Prostate gland (tissue), 2 donors: ENCODE measurements at regions not wholly inside any gene's neighbourhood (a gene's known extent, or its start where the extent isn't known, plus 50 kb on each side); places are given as distances from the start of the nearest gene placed in this dataset.
A peak's percentile ranks its signal among the peaks of the same experiment; 100 is the strongest.
"Not testable (repeated sequence)": the region's sequence is repeated elsewhere in the genome, so short reads cannot be mapped to it uniquely, and the experiment has no call there.

Experiments
- DNase-seq: peaks from one replicate; pipeline ENCODE4 v3.0.0-alpha.2; 2019; ENCODE audit warnings: low spot score
- H3K27ac ChIP-seq, 2 donors: fragments of 200-600 bp; sonication (generic); 2 replicates each; pipeline ENCODE4 v1.5.1; 2017 to 2019
- H3K27me3 ChIP-seq: fragments of 200-600 bp; sonication (generic); replicated peaks from 2 replicates; pipeline ENCODE4 v1.5.1; 2019; ENCODE audit not compliant: insufficient read depth
- H3K36me3 ChIP-seq, 2 donors: fragments of 200-600 bp; sonication (generic); 1 replicate in 1 of 2; 2 replicates in 1 of 2; pipeline versions ENCODE4 v1.5.1 to v1.8.1; 2017 to 2019
- H3K4me1 ChIP-seq: fragments of 200-600 bp; sonication (generic); replicated peaks from 2 replicates; pipeline ENCODE4 v1.5.1; 2019
- H3K4me3 ChIP-seq, 2 donors: fragments of 200-600 bp; sonication (generic); 2 replicates each; pipeline ENCODE4 v1.5.1; 2017 to 2019
- H3K9me3 ChIP-seq: fragments of 200-600 bp; sonication (generic); 2 replicates; pipeline ENCODE4 v1.5.1; 2017
- POLR2A ChIP-seq: fragments of 450-650 bp; IDR thresholded peaks from one replicate; pipeline ENCODE4 v1.6.1; 2016; ENCODE audit warnings: antibody characterized with exemption, mild to moderate bottlenecking
- POLR2AphosphoS5 ChIP-seq: sonication (generic); formaldehyde crosslinking; IDR thresholded peaks from one replicate; pipeline ENCODE4 v1.6.1; 2017; ENCODE audit warnings: antibody characterized with exemption
- WGBS: methylation state at CpG from one replicate; pipeline ENCODE4 v1.1.5; 2018; 5-methylcytosine and 5-hydroxymethylcytosine counted together
- intact Hi-C: fragments of 100-400 bp; cut with DNase I; formaldehyde crosslinking; loops from one replicate; pipeline ENCODE4 v1.14.2; 2022
- small RNA-seq, 2 donors: library from RNA; depleted of rRNA; stranded (forward); fragments of <200 nt; gene quantifications; one replicate each; pipeline ENCODE3, GENCODE V24; 2016
- TF ChIP-seq, protein P1 (sequence below), 4 experiments: fragments of 200-600 bp in 2 of 4; fragments of 450-650 bp in 2 of 4; sonication (generic) in 2 of 4; IDR thresholded peaks; 1 replicate in 3 of 4; 2 replicates in 1 of 4; pipeline ENCODE4 v1.5.1; 2016 to 2019; ENCODE audit warnings: antibody characterized with exemption in 4 of 4, mild to moderate bottlenecking in 2 of 4, moderate library complexity in 2 of 4

DNA sequence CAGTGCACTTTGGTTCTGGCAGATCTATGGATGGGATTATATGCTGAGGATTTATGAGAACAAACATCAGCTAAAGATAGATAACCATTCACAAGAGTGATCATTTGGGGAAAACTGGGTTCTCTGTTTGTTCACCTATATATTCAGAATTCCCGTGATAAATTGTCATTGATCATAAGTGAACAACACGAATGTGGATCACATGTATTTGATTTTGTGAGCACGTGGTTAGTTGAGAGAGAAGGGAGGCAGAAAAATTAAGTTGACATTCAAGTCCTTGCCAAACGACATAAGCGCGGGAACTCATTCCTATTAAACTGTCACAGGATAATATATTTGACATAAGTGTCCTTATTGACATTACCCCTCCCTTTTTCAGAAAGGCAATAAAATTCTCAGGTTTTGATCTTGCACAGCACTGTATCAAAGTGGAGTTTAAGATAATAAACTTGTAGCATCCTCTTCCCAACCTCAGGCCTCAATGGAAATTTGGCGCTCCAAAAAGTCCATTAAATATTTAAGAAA is 64.9 kb upstream of the MYO3A start:
- no peaks in the 10 kb centered on the region for H3K27me3 ChIP-seq
- H3K27ac ChIP-seq: no peak overlapping the region
- DNase-seq: no peak
- no peak overlapping the region for H3K4me3 ChIP-seq
- WGBS: 35% methylated on average over 7 of the region's 7 CpGs
- TF ChIP-seq POLR2AphosphoS5: no peak
- no peak for TF ChIP-seq POLR2A
- TF ChIP-seq, protein P1, sequence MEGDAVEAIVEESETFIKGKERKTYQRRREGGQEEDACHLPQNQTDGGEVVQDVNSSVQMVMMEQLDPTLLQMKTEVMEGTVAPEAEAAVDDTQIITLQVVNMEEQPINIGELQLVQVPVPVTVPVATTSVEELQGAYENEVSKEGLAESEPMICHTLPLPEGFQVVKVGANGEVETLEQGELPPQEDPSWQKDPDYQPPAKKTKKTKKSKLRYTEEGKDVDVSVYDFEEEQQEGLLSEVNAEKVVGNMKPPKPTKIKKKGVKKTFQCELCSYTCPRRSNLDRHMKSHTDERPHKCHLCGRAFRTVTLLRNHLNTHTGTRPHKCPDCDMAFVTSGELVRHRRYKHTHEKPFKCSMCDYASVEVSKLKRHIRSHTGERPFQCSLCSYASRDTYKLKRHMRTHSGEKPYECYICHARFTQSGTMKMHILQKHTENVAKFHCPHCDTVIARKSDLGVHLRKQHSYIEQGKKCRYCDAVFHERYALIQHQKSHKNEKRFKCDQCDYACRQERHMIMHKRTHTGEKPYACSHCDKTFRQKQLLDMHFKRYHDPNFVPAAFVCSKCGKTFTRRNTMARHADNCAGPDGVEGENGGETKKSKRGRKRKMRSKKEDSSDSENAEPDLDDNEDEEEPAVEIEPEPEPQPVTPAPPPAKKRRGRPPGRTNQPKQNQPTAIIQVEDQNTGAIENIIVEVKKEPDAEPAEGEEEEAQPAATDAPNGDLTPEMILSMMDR (IDR thresholded peaks at IDR 0.05): no peak
- no peaks in the 10 kb centered on the region for H3K36me3 ChIP-seq
- H3K9me3 ChIP-seq: no peaks in the 10 kb centered on the region
- intact Hi-C loops: no loop called here
- H3K4me1 ChIP-seq: no peaks in the 10 kb centered on the region

- H3K27ac ChIP-seq: no peak overlapping the region
- WGBS: 83% methylated on average over 3 of the region's 3 CpGs
- H3K4me1 ChIP-seq: no peaks in the 10 kb centered on the region
- TF ChIP-seq POLR2AphosphoS5 (no peak), POLR2A (no peak)
- TF ChIP-seq, protein P1 (IDR thresholded peaks at IDR 0.05): no peak
- no peak overlapping the region for H3K4me3 ChIP-seq
- no peaks in the 10 kb centered on the region for H3K27me3 ChIP-seq
- intact Hi-C loops: loop anchor here (10.0 kb wide), 1 partner anchor 685 kb away; no protein-coding TSS in a partner anchor
- H3K9me3 ChIP-seq: no peaks in the 10 kb centered on the region
- no peak for DNase-seq
- no peaks in the 10 kb centered on the region for H3K36me3 ChIP-seq
These were observed 64.4 kb upstream of the MYO3A start for GRCh38 chr10:25869609-25870008.

GRCh38 chr10:25874402-25874801 is 59.6 kb upstream of the MYO3A start:
- 42% methylated on average over 2 of the region's 2 CpGs for WGBS

DNA sequence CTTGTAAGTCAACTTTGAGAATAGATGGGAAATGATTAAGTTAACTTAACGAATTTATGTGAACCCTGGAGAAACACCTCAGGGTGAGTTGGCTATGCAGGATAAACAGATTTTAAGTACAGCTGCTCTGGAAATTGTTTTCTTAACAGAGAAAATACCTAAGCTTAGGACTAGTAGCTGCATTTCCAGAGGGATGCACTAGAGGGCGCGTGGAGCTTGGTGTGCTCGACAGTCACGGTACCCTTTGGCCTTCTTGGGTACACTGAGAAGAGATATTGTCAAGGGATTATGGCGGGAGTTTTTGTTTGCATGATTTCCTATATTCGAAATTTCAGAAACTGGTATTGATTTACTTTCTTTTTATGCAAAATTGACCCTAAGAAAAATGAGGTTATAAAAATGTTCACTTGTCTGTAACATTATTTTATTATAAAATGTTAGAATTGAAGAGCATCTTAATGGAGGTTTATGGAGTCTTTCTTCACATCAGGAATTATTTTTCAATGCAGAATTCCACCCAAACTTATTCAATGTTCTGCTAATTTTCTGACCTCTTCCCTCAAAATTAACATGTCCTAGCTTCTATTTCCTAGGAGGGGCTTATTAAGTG is 58.4 kb upstream of the MYO3A start:
- TF ChIP-seq POLR2A: no peak
- TF ChIP-seq, protein P1 (IDR thresholded peaks at IDR 0.05): peak; percentile 33 to 60 (median 50)
- TF ChIP-seq POLR2AphosphoS5: no peak
- no peaks in the 10 kb centered on the region for H3K36me3 ChIP-seq
- no peaks in the 10 kb centered on the region for H3K27me3 ChIP-seq
- DNase-seq: peak; percentile 29
- no peak overlapping the region for H3K4me3 ChIP-seq
- no peak overlapping the region for H3K27ac ChIP-seq
- no peaks in the 10 kb centered on the region for H3K4me1 ChIP-seq
- intact Hi-C loops: loop anchor here (10.0 kb wide), 1 partner anchor 679 kb away; no protein-coding TSS in a partner anchor
- H3K9me3 ChIP-seq: no peaks in the 10 kb centered on the region
- 2% methylated on average over 7 of the region's 7 CpGs for WGBS

More at GRCh38 chr10:25874402-25874801, 59.6 kb upstream of the MYO3A start:
- DNase-seq, H3K9me3 ChIP-seq, H3K27ac ChIP-seq, H3K27me3 ChIP-seq, H3K4me1 ChIP-seq, H3K36me3 ChIP-seq, H3K4me3 ChIP-seq: not testable (repeated sequence)
- intact Hi-C loops: loop anchor here (10.0 kb wide), 1 partner anchor 680 kb away; no protein-coding TSS in a partner anchor

DNA sequence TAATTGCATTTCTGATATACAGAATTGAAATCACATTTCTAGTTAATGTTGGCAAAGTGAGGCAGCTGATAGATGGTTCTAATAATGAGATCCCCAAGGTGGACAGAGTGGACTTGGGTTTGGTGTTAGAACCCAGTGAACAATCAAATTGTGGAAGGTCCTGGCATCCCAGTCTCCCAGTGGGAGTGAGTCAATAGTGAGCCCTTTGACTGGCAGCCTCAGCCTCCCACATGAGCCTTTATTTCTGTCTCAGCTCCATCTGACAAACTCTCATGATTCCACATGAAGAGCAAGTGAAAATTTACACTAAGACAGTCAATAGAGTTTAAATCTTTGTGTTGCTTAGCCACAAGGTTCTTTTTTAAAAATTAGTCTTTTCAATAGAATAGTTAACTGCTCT is 56.7 kb upstream of the MYO3A start:
- no peak for DNase-seq
- H3K36me3 ChIP-seq: no peaks in the 10 kb centered on the region
- no peak overlapping the region for H3K4me3 ChIP-seq
- no peaks in the 10 kb centered on the region for H3K27me3 ChIP-seq
- H3K4me1 ChIP-seq: no peaks in the 10 kb centered on the region
- intact Hi-C loops: loop anchor here (10.0 kb wide), 1 partner anchor 678 kb away; no protein-coding TSS in a partner anchor
- no peaks in the 10 kb centered on the region for H3K9me3 ChIP-seq
- TF ChIP-seq, protein P1 (IDR thresholded peaks at IDR 0.05): no peak
- TF ChIP-seq POLR2A: no peak
- no peak for TF ChIP-seq POLR2AphosphoS5
- H3K27ac ChIP-seq: no peak overlapping the region

Small RNA genes in the stretch of these regions (small RNA-seq; reads per million reads assigned to genes)
- 0.28 to 1.0 reads per million in 2 donors for gene RNA5SP306
- 0 reads per million in 2 donors for gene RNU6-632P
